GM12865 (cell line): ENCODE measurements at regions not wholly inside any gene's neighbourhood (a gene's known extent, or its start where the extent isn't known, plus 50 kb on each side); places are given as distances from the start of the nearest gene placed in this dataset.
A peak's percentile ranks its signal among the peaks of the same experiment; 100 is the strongest.

Experiments
- DNase-seq: peaks from one replicate; pipeline ENCODE4 v3.0.0; 2010; ENCODE audit warnings: low read depth
- H3K4me3 ChIP-seq: 2 replicates; pipeline ENCODE4 v1.5.1; 2011; ENCODE audit warnings: mild to moderate bottlenecking, low read depth, low read length, control low read depth
- CTCF ChIP-seq: IDR thresholded peaks from 2 replicates; pipeline ENCODE4 v1.5.1; 2011; ENCODE audit warnings: low read length, control low read depth, low read depth, inconsistent platforms; ENCODE audit not compliant: insufficient read depth; ENCODE audit errors: missing control alignments

- no peak overlapping the region for H3K4me3 ChIP-seq
- DNase-seq: no peak
- no peak for TF ChIP-seq CTCF
Observed at GRCh38 chr2:217249121-217250012, 389.5 kb upstream of the TNP1 start.

- no peak for TF ChIP-seq CTCF
- H3K4me3 ChIP-seq: no peak overlapping the region
- peak; percentile 59 for DNase-seq
Observed at GRCh38 chr2:217248312-217248935, 388.6 kb upstream of the TNP1 start.

- no peak for DNase-seq
- TF ChIP-seq CTCF: no peak
- H3K4me3 ChIP-seq: no peak overlapping the region
Observed at GRCh38 chr2:217247476-217247875, 387.6 kb upstream of the TNP1 start.

GRCh38 chr2:217246108-217246507, 386.2 kb upstream of the TNP1 start:
- TF ChIP-seq CTCF: no peak
- DNase-seq: no peak
- H3K4me3 ChIP-seq: no peak overlapping the region

GRCh38 chr2:217244815-217245214, 385.0 kb upstream of the TNP1 start:
- DNase-seq: no peak
- no peak overlapping the region for H3K4me3 ChIP-seq
- TF ChIP-seq CTCF: no peak

GRCh38 chr2:217242947-217243346, 383.1 kb upstream of the TNP1 start:
- no peak overlapping the region for H3K4me3 ChIP-seq
- no peak for DNase-seq
- no peak for TF ChIP-seq CTCF
